HG03103 (cell line): ENCODE measurements at regions not wholly inside any gene's neighbourhood (a gene's known extent, or its start where the extent isn't known, plus 50 kb on each side); places are given as distances from the start of the nearest gene placed in this dataset.
A peak's percentile ranks its signal among the peaks of the same experiment; 100 is the strongest.
"Not testable (repeated sequence)": the region's sequence is repeated elsewhere in the genome, so short reads cannot be mapped to it uniquely, and the experiment has no call there.

Experiments used
- ATAC-seq: cut with Tn5 transposase; IDR thresholded peaks from one replicate; pipeline ENCODE4 v1.9.1; 2021; ENCODE audit warnings: low read depth; ENCODE audit not compliant: unreplicated experiment

DNA sequence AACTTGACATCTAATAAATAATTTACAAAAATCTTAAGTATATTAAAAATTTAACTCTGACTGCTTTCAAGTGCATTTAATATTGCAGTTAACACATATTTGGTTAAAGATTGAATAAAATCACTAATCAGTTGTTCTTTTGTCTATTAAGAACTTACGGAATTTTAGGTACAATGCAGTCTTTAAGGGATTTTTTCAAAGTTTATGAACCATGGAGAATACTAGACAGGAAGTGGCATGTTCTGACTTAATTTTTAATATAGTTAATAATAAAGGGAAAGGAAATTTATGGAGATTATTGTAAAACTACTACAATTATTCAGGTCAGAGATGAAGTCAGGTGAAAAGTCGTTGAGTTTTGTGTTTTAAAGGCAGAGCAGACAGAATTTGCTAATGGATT lies 240.9 kb downstream of the CALCRL start:
- ATAC-seq, result no peak

DNA sequence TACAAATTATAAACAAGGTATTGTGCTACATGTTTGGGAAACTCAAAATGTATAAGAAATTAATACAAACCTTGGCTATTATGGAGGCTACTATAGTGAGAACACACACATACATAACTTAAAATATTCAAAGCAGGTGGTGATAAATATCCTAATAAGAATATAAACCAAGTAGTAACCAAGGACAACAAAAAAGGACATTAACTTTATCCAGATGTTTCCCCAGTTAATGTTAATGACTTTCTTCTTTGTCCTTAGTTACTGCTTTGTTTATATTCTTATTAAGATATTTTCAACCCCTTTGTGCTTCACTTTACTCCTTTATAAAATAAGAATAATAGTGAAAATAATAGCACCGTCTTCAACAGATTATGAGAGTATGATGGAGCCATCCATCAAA lies 241.6 kb downstream of the CALCRL start:
- no peak for ATAC-seq

DNA sequence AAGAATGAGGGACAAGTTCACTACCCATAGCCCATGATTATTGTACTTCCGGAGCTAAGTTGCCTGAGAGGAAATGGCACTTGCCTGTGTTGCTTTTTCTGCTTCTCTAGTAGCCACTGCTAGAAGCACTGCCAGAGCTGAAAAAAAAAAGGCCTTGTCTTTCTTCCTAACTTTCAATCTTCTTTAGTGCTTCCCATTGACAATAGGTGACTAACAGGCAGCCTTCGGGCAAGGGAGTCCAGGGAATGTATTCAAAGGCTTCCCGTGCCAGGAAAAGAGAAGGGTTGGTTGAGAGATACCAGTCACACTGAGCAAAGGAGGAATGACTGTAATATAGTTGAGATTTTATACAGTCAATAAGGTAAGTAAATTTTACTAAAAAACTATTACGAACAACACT lies 242.0 kb downstream of the CALCRL start:
- no peak for ATAC-seq

DNA sequence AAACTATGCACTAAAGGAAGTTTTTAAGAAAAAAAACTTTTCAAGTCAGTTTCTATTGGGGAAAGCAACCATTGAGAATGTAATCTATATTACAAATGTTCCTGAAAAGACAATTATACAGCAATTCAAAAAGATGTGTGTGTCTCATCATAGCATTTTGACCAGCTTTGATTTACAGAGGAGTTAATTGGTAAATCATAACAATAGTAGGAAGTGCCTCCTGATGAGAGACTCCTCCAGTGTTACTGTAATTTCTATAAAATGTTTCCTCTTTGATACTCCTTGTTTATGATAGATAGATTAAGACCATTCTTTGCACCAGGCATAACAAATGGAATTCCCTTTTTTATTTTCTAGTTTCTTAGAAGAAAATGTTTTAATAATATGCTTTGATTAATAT lies 249.9 kb downstream of the CALCRL start:
- ATAC-seq, result no peak

DNA sequence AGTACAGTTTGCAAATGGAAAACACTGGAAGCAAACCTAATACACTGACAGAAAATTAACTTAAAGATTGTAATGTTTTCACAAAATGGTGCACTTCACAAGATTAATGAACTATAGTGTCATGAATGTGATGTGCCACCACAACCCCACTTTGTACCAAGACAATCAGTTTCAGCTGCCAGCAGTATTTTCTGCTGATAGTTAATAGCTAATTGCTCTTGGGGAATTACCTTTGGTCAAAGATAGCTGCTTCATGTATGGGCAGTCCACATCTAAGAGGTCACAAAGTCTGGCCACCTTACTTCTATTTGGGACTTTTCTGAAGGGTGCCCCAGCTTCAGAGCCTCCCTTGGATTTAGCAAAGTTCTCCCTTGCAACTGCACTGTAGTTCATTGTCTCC lies 254.0 kb downstream of the CALCRL start:
- no peak for ATAC-seq

DNA sequence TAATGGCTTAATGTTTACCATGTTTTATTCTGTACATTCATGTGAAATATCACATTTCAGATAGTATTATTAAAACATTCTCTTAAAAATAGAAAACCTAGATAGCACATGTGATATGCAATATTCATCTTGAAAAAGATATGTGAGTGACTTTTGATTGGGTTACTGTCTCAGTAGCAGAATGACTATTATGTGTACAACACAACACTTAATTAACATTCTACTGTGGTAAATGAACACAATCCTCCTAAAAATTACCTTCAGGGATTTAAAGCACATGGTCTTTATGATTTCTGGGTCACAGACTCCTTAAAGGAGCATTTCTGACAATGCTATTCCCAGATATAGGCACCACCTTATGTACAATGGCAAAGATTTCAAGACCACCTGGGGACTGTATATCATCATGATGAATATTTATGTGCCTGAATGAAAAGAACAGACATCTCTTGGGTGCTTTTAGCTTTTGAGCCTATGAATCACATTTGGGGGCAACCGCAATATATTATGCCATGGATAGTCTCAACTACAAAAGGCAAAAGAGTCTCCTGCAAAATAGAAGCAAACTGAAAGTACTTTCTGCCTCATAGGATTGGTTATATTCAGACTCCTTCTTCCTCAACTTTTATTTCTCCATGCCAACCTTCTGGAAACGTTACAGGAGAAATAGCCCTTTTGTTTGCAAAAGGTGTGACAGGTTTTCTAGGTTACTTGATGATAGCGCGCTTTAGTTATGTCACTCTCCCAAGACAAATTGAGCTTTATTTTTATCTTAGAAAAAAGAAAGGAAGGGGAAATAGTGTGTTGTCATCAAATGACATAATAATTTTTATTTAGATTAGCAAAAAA lies 259.0 kb downstream of the CALCRL start:
- no peak for ATAC-seq

DNA sequence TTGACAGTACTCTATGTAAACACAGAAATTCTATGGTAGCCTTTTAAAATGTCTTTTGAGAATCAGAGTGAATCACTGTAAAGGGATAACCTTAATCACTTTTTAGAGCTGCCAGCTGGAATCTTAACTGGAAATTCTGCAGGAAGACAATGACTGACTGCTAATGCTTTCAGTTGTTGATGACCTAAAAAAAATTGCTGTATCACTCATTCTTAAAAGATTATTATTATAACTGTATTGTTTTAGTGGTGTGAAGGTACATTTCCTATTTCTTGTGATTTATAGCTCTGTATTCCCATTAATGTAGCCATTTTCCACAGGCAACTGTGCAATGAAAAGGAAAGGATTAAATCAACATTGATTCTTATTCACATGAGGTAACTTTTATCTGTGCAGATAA lies 260.5 kb downstream of the CALCRL start:
- no peak for ATAC-seq

DNA sequence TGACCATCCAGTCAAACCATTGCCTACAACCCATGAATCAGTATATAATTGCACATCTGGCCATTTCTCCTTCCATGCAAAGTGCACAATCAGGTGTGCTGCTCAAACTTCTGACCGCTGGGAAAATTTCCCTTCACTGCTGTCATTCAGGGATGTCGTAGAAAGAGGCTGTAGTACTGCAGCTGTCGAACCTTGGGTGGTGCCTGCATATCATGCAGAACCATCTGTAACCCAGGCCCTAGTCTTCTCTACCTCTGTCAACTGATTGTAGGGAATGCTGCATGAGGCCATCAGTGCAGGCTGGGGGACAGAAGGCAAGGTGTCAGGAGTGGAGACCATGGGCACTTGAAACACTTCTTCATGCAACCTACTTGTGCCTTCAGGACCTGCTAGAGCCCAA lies 267.5 kb downstream of the CALCRL start:
- no peak for ATAC-seq

DNA sequence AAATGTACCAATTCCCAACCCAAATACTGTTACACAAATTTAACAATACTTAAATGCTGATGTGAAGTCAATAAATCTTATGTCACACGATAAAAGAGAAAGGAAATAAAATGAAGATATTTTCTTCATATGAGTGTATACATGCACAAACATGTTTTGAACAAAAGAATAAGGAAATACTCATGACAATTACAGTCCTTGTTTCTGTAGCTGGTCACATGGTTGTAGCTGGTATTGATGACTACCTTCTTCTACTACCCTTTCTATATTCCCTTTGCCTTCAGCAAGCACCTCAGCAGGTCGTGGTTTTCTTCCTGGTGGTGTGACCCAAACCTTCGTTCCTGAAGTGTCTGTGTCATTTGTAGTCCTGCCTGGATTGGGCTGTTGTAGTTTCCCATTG lies 269.2 kb downstream of the CALCRL start:
- not testable (repeated sequence) for ATAC-seq

DNA sequence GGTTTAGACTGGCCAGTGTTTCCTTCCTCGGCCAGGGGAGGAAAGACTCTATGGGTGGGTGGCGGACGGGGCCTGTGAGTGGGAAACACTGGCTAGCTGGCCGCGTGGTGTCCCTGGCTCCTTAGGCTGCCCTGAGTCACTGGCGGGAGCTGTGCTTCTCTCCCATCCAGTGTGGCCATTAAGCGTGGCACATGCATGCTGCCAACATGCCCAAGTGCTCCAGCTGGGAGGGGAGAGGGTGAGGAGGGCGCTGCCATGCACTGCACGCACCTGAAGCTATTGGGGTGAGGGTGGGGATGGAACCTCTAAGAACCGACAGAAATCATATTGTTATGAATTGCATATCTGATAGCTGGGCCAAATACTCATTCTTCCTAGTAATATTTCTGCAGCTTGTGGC lies 270.8 kb downstream of the CALCRL start:
- ATAC-seq, result no peak

DNA sequence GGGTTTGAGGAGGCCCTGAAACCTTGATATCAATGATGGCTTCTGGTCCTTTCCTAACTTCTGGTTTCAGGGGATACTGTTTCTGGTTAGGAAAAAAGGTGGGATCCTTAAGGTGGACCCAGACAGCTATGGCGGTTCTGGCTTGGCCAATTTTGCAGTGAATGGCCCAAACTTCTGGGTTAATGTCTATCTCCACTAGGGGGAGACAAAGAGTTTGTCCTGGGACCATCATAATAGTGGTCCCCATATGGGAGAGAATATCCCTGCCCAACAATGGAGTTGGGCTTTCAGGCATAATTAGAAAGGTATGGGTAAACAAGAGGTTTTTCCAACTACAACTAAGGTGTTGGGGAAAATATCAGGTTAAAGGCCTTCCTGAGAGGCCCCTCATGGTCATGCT lies 273.5 kb downstream of the CALCRL start:
- no peak for ATAC-seq

DNA sequence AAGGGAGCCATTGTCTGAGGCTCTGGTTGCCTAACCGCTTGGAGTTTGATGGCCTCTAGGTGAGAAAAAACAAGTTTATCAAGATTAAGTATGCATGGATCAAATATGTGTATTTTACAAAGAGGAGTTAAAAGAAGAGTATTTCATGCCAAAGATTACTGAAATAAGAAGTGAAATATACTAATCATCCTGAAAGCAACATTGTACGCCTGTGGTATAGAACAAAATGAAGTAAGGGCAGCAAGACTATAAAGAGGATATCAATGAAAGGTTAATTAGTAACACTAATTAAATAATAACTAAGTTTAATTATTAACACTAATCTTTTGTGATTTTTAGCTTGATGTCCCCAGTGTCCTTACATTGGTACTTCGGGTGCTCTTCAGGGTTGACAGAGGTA lies 276.7 kb downstream of the CALCRL start:
- no peak for ATAC-seq

DNA sequence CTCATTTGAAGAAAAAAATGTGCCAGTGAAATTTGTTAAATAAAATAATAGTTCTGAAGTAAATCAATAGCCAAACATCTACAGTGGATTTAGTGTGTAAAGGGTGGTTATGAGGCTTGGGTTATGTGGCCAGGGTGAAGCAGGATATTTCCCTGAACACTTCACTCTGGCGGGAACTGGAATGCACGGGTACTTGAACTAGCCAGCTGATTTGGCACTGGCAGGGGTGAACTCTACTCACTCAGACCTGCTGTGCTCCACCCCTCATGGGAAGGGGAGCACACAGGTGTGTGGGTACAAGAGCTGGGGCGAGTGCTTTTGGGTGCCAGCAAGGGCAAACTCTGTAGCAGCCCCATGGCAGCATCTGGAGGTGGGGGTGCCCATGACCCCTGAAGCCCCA lies 278.2 kb downstream of the CALCRL start:
- ATAC-seq, result no peak

DNA sequence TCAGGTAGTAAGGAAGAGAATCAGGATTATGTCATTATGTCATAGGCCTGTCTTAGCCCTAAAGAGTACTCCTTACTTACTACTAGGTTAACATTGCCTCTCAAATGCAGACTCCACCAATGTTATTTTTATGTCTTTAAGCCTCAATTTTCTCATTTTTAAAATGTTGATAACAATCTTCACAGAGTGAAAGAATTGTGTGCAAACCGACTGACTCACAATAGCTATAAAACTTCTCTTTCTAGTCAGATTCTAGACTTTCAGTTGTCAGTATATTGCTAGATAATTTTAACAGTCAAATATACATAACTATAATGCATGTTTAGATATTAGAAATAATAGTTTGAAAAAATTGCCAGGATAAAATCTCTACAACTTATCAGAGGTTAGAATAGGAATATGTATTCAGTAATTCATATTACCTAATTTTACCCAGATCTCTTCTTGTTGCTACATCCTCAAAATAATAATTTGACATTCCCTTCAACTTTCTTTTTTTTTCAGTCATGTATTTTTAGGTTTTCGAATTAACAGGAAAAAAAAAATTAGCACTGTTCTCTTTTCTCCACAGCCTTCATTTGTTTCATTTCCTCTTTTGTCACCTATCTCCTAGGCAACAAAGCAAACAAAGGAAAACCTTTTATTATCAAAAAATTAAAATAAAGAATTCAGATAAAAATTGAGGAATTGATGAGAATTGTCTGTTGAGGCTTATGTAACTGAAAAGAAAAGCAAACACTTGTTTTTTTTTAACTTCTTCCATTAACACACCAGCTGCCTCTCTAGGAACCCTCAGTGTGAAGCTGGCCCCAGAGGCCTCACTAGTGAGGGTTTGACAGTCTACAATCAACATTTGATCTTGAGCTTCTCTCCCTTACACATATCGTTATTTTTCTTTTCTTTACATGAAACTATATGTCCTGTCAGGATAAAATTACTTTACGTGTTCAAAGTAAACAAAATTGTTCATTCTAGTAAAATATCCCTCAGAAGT lies 279.0 kb downstream of the CALCRL start:
- peak; percentile 72 for ATAC-seq

DNA sequence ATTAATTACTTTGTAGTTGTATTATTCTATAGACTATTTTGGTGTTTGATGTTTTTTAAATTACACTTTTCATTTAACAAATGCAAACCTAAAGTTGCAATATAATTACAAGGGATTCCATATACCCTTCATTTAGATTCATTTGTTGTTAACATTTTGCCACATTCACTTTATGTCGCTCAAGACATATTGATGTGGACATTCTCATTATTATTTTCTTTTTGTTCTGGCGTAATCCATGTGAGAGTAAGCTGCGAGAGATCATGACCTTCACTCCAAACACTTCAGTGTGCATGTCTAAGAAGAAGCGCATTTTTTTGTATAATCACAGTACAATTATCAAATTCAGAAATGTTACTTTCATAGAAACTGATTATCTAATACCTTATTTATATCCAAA lies 280.6 kb downstream of the CALCRL start:
- ATAC-seq, result no peak

DNA sequence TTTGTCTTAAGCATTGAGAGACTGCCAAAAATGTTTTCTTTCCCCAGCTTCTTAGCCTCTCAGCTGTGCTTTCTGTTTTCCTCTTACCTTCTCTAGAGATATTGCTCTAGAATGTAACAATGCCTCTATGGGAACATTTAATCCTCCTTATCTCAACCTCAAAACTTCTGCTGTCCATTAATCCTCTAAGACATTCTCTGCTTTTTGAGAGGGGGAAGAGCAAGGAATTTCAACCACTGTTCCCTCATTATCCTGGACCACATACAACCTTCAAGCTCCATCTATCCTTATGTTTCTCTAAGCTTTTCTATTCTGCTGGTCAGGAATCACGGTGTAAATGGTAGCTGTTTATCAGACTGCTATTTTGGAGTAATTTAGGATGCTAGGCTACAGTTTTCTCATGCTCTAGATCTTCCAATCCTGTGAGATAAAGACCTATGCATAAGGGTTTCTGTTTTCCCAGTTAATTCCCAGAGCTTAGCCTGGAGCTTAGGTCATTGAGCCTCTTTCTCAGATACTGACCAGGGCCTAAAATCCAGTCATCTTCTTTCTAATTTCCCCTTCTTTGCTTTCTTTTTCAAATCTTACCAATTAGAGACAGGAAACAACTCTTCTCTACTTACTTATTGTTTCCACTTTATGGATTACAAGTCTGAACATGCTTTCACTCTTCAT lies 282.0 kb downstream of the CALCRL start:
- no peak for ATAC-seq

DNA sequence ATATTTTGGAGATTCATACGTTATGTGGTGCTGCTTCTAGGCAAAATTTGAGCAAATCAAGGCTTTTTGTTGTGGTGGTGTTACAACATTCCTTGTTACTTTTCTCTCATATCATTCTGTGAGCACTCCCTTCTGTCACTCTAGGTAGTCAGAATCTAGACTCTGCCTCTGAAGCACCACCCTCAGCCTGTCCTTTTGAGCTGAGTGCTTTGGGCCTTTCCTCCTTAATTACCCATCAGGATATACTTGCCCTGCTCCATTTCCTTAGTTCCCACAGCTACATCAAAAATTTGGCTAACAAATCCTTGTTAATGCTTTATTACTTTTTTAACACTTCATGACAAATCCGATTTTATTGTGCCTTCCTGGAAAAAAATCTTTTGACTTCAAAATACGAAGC lies 289.6 kb downstream of the CALCRL start:
- no peak for ATAC-seq

DNA sequence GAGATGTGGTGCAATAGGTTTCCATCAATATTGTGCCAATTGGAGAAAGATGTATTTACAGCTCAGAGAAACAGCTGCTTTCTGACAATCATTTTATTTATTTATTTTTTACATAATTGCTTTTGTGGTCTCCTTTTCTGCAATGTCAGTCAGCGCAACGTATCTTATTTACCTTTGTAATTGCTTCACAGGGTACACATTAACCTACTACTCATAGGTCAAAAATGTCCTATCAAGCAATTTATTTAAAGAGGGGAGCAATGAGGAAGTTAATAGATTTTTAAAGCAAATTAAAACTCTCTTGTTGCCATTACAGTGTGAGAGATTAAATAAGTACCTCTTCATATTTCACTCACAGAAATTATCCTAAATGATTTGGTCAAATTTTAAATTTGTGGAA lies 291.0 kb downstream of the CALCRL start:
- ATAC-seq, result no peak

DNA sequence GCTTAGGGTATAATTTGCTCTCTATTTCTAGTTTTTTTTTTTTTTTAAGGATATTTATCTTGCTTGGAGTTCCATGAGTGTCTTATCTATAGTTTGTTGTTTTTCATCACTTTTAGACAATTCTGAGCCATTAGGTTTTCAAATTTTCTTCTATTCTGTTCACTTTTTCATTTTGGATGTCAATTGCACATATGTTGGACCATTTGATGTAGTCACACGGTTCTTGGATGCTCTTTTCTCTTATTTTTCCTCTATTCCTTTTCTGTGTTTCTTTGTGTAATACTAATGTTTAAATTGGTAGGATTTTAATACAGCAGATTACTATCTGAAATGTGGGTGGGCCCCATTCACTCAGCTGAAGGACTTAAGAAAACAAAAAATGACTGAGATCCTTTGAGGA lies 292.6 kb downstream of the CALCRL start:
- ATAC-seq, result no peak

DNA sequence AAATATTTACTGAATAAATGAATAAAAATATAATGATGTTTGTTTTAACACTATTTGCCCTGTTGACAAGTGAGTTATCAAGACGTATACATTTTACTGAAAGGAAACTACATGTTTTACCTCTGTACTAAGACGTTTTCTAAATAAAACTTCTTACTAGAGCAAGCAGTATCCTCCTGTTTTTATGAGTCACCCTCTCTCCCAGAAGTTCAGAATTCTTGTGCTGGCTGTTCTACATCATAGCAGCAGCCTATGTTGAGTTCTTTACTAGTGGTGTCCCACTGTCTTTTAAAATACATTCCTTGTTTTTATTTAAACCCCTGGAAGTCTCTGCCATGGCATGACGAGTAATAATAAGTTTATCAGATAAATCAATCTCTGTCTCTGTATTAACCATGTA lies 297.4 kb downstream of the CALCRL start:
- no peak for ATAC-seq

DNA sequence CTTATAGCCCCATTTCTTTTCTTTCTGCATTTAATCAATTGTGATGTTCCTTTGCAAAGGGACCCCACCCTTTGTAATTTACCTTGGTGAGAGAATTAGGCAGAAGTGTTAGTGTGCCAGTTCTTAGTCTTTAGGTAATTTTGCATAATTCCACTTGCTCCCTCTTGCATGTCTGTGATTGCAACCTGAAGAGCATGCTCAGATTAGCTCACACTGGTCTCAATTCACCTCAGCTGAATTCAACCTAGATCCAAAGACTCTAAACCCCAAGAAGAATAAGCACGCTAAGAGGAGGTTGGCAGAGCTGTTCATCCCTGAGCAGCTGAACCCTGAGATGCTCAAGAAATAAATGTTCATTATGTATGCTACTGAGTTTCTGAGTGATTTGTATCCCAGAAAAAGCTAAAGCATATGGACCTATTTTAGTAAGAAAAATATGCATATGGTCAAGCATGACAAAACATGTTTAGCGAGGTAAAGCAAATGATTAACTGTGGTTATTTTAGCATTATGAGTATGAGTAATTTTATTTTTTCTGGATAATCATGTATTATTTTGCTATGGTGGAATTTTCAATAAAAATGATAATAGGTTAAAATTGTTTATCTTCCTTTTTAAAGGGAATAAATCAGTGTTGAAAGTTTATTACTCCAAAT lies 299.2 kb upstream of the ZSWIM2 start:
- no peak for ATAC-seq
